GM23338 (cell line): ENCODE measurements at regions not wholly inside any gene's neighbourhood (a gene's known extent, or its start where the extent isn't known, plus 50 kb on each side); places are given as distances from the start of the nearest gene placed in this dataset.

Experiments
- ATAC-seq: fragments of 200-7000 bp; cut with Tn5 transposase; 3 replicates; pipeline ENCODE4 v1.9.1; 2020
- DNase-seq: peaks from one replicate; pipeline ENCODE4 v3.0.0-alpha.2; 2015; ENCODE audit warnings: low spot score
- H2AFZ ChIP-seq: fragments of 200-600 bp; sonication (generic); 2 replicates; pipeline ENCODE4 v1.8.0; 2016; ENCODE audit warnings: antibody characterized with exemption, mild to moderate bottlenecking, moderate library complexity
- H3F3A ChIP-seq: fragments of 200-600 bp; sonication (generic); replicated peaks from 2 replicates; pipeline ENCODE4 v1.8.0; 2017; ENCODE audit warnings: antibody characterized with exemption, mixed run types, low read depth
- H3K27ac ChIP-seq: fragments of 200-600 bp; sonication (generic); 2 replicates; pipeline ENCODE4 v1.6.1; 2016; ENCODE audit warnings: low read depth
- H3K27me3 ChIP-seq: fragments of 200-600 bp; sonication (generic); 2 replicates; pipeline ENCODE4 v1.8.0; 2016; ENCODE audit warnings: mild to moderate bottlenecking, mixed run types, moderate library complexity; ENCODE audit not compliant: insufficient read depth
- H3K36me3 ChIP-seq: fragments of 200-600 bp; sonication (generic); 2 replicates; pipeline ENCODE4 v1.8.0; 2016; ENCODE audit warnings: mild to moderate bottlenecking; ENCODE audit not compliant: insufficient read depth
- H3K4me1 ChIP-seq: fragments of 200-600 bp; sonication (generic); 2 replicates; pipeline ENCODE4 v1.8.0; 2016; ENCODE audit warnings: mild to moderate bottlenecking, moderate library complexity; ENCODE audit not compliant: insufficient read depth
- H3K4me2 ChIP-seq: fragments of 200-600 bp; sonication (generic); 2 replicates; pipeline ENCODE4 v1.7.1; 2017; ENCODE audit warnings: mixed run types
- H3K4me3 ChIP-seq: fragments of 200-600 bp; sonication (generic); 2 replicates; pipeline ENCODE4 v1.6.1; 2016; ENCODE audit warnings: mixed run types
- H3K79me2 ChIP-seq: fragments of 200-600 bp; sonication (generic); replicated peaks from 2 replicates; pipeline ENCODE4 v1.8.0; 2017; ENCODE audit warnings: mild to moderate bottlenecking; ENCODE audit not compliant: insufficient read depth
- H3K9me2 ChIP-seq: fragments of 200-600 bp; sonication (generic); 2 replicates; pipeline ENCODE4 v1.8.0; 2017; ENCODE audit not compliant: insufficient read depth
- H4K20me1 ChIP-seq: fragments of 200-600 bp; sonication (generic); replicated peaks from 2 replicates; pipeline ENCODE4 v1.8.0; 2017; ENCODE audit warnings: mild to moderate bottlenecking; ENCODE audit not compliant: insufficient read depth
- H3K27ac Mint-ChIP-seq: 2 replicates; pipeline ENCODE4 v1.8.0; 2020; ENCODE audit warnings: inconsistent platforms, mild to moderate bottlenecking, moderate library complexity, mixed read lengths
- H3K27me3 Mint-ChIP-seq: 3 replicates; pipeline ENCODE4 v1.8.0; 2022; ENCODE audit warnings: low read depth, mild to moderate bottlenecking, moderate library complexity, mixed read lengths, inconsistent platforms; ENCODE audit not compliant: insufficient read depth, poor library complexity
- H3K36me3 Mint-ChIP-seq: 3 replicates; pipeline ENCODE4 v1.8.0; 2021; ENCODE audit warnings: low read depth, mild to moderate bottlenecking, inconsistent platforms, moderate library complexity, mixed read lengths
- H3K4me1 Mint-ChIP-seq: 3 replicates; pipeline ENCODE4 v1.8.0; 2020; ENCODE audit warnings: mild to moderate bottlenecking, inconsistent platforms, mixed read lengths
- H3K4me3 Mint-ChIP-seq: 3 replicates; pipeline ENCODE4 v1.8.0; 2021; ENCODE audit warnings: moderate library complexity, mild to moderate bottlenecking, inconsistent platforms, mixed read lengths
- H3K9me3 Mint-ChIP-seq: 3 replicates; pipeline ENCODE4 v1.8.0; 2020; ENCODE audit warnings: moderate library complexity, mild to moderate bottlenecking, inconsistent platforms, mixed read lengths
- CREB1 ChIP-seq: fragments of 250-450 bp; sonication (Bioruptor Pico); IDR thresholded peaks from 2 replicates; pipeline ENCODE4 v1.5.0; 2020; ENCODE audit warnings: low read depth, mild to moderate bottlenecking, moderate library complexity
- EZH2 ChIP-seq: fragments of 200-600 bp; sonication (generic); IDR thresholded peaks from one replicate; pipeline ENCODE4 v1.8.0; 2017; ENCODE audit warnings: antibody characterized with exemption, mild to moderate bottlenecking, low read depth; ENCODE audit not compliant: unreplicated experiment
- EZH2phosphoT487 ChIP-seq: fragments of 200-600 bp; sonication (generic); IDR thresholded peaks from one replicate; pipeline ENCODE4 v1.8.1; 2018; ENCODE audit warnings: antibody characterized with exemption; ENCODE audit not compliant: unreplicated experiment
- JUNB ChIP-seq: IDR thresholded peaks from one replicate; pipeline ENCODE4 v1.6.1; 2016; ENCODE audit warnings: antibody characterized with exemption; ENCODE audit not compliant: unreplicated experiment
- NANOG ChIP-seq: IDR thresholded peaks from 2 replicates; pipeline ENCODE4 v1.6.1; 2016; ENCODE audit warnings: antibody characterized with exemption, borderline replicate concordance
- POLR2AphosphoS5 ChIP-seq: IDR thresholded peaks from 2 replicates; pipeline ENCODE4 v1.6.1; 2016; ENCODE audit warnings: antibody characterized with exemption, low read depth
- STAT1 ChIP-seq: IDR thresholded peaks from one replicate; pipeline ENCODE4 v1.6.1; 2016; ENCODE audit warnings: antibody characterized with exemption; ENCODE audit not compliant: unreplicated experiment
- ZNF114 ChIP-seq: fragments of 250-450 bp; sonication (Bioruptor Pico); IDR thresholded peaks from 2 replicates; pipeline ENCODE4 v1.5.0; 2020; ENCODE audit warnings: mild to moderate bottlenecking, moderate library complexity
- ZNF331 ChIP-seq: fragments of 250-450 bp; sonication (Bioruptor Pico); IDR thresholded peaks from 2 replicates; pipeline ENCODE4 v1.5.0; 2020; ENCODE audit warnings: low read depth, mild to moderate bottlenecking, moderate library complexity
- TF ChIP-seq, protein P1 (sequence below): IDR thresholded peaks from 2 replicates; pipeline ENCODE4 v1.6.1; 2016; ENCODE audit warnings: antibody characterized with exemption
- TF ChIP-seq, protein P2 (sequence below), 2 experiments: fragments of 200-600 bp in 1 of 2; sonication (generic) in 1 of 2; conservative IDR thresholded peaks; 2 replicates each; pipeline versions ENCODE4 v1.5.1 to v1.6.1; 2016 to 2017; ENCODE audit warnings: antibody characterized with exemption in 2 of 2, low read depth in 2 of 2, mild to moderate bottlenecking in 2 of 2, moderate library complexity in 1 of 2
- TF ChIP-seq, protein P3 (sequence below): IDR thresholded peaks from one replicate; pipeline ENCODE4 v1.6.1; 2018; ENCODE audit warnings: antibody characterized with exemption; ENCODE audit not compliant: unreplicated experiment
- TF ChIP-seq, protein P4 (sequence below): fragments of 250-450 bp; sonication (Bioruptor Pico); IDR thresholded peaks from 2 replicates; pipeline ENCODE4 v1.5.0; 2020; ENCODE audit warnings: mild to moderate bottlenecking, moderate library complexity

DNA sequence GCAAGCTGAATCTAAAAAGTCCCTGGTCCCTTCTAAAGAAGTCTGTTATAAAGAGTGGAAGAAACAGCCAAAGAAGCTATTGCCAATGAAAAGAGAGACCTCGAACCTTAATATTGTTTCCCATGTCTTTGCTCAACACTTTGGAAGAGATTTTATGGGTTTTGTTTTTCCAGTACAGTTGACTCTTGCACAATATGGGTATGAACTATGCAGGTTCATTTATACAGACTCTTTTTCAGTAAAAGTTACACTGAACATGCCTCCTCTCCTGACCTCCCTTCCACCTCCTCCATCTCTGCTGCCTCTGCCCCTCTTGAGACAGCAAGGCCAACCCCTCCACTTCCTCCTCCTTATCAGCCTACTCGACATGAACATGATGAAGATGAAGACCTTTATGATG, 332.5 kb downstream of the SETD4 start:
- no peak overlapping the region for H3K4me3 Mint-ChIP-seq
- TF ChIP-seq EZH2 (no peak), STAT1 (no peak), NANOG (no peak), JUNB (no peak), ZNF331 (CRISPR knock-in tag) (no peak), EZH2phosphoT487 (no peak), ZNF114 (CRISPR knock-in tag) (no peak), POLR2AphosphoS5 (no peak), CREB1 (CRISPR knock-in tag) (no peak)
- TF ChIP-seq, protein P1, sequence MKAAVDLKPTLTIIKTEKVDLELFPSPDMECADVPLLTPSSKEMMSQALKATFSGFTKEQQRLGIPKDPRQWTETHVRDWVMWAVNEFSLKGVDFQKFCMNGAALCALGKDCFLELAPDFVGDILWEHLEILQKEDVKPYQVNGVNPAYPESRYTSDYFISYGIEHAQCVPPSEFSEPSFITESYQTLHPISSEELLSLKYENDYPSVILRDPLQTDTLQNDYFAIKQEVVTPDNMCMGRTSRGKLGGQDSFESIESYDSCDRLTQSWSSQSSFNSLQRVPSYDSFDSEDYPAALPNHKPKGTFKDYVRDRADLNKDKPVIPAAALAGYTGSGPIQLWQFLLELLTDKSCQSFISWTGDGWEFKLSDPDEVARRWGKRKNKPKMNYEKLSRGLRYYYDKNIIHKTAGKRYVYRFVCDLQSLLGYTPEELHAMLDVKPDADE, result no peak
- TF ChIP-seq, protein P2, sequence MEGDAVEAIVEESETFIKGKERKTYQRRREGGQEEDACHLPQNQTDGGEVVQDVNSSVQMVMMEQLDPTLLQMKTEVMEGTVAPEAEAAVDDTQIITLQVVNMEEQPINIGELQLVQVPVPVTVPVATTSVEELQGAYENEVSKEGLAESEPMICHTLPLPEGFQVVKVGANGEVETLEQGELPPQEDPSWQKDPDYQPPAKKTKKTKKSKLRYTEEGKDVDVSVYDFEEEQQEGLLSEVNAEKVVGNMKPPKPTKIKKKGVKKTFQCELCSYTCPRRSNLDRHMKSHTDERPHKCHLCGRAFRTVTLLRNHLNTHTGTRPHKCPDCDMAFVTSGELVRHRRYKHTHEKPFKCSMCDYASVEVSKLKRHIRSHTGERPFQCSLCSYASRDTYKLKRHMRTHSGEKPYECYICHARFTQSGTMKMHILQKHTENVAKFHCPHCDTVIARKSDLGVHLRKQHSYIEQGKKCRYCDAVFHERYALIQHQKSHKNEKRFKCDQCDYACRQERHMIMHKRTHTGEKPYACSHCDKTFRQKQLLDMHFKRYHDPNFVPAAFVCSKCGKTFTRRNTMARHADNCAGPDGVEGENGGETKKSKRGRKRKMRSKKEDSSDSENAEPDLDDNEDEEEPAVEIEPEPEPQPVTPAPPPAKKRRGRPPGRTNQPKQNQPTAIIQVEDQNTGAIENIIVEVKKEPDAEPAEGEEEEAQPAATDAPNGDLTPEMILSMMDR (conservative IDR thresholded peaks at IDR 0.05; ENCODE audit: low read depth in 2 of 2), result no peak
- TF ChIP-seq, protein P3, sequence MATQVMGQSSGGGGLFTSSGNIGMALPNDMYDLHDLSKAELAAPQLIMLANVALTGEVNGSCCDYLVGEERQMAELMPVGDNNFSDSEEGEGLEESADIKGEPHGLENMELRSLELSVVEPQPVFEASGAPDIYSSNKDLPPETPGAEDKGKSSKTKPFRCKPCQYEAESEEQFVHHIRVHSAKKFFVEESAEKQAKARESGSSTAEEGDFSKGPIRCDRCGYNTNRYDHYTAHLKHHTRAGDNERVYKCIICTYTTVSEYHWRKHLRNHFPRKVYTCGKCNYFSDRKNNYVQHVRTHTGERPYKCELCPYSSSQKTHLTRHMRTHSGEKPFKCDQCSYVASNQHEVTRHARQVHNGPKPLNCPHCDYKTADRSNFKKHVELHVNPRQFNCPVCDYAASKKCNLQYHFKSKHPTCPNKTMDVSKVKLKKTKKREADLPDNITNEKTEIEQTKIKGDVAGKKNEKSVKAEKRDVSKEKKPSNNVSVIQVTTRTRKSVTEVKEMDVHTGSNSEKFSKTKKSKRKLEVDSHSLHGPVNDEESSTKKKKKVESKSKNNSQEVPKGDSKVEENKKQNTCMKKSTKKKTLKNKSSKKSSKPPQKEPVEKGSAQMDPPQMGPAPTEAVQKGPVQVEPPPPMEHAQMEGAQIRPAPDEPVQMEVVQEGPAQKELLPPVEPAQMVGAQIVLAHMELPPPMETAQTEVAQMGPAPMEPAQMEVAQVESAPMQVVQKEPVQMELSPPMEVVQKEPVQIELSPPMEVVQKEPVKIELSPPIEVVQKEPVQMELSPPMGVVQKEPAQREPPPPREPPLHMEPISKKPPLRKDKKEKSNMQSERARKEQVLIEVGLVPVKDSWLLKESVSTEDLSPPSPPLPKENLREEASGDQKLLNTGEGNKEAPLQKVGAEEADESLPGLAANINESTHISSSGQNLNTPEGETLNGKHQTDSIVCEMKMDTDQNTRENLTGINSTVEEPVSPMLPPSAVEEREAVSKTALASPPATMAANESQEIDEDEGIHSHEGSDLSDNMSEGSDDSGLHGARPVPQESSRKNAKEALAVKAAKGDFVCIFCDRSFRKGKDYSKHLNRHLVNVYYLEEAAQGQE, result no peak
- TF ChIP-seq, protein P4, sequence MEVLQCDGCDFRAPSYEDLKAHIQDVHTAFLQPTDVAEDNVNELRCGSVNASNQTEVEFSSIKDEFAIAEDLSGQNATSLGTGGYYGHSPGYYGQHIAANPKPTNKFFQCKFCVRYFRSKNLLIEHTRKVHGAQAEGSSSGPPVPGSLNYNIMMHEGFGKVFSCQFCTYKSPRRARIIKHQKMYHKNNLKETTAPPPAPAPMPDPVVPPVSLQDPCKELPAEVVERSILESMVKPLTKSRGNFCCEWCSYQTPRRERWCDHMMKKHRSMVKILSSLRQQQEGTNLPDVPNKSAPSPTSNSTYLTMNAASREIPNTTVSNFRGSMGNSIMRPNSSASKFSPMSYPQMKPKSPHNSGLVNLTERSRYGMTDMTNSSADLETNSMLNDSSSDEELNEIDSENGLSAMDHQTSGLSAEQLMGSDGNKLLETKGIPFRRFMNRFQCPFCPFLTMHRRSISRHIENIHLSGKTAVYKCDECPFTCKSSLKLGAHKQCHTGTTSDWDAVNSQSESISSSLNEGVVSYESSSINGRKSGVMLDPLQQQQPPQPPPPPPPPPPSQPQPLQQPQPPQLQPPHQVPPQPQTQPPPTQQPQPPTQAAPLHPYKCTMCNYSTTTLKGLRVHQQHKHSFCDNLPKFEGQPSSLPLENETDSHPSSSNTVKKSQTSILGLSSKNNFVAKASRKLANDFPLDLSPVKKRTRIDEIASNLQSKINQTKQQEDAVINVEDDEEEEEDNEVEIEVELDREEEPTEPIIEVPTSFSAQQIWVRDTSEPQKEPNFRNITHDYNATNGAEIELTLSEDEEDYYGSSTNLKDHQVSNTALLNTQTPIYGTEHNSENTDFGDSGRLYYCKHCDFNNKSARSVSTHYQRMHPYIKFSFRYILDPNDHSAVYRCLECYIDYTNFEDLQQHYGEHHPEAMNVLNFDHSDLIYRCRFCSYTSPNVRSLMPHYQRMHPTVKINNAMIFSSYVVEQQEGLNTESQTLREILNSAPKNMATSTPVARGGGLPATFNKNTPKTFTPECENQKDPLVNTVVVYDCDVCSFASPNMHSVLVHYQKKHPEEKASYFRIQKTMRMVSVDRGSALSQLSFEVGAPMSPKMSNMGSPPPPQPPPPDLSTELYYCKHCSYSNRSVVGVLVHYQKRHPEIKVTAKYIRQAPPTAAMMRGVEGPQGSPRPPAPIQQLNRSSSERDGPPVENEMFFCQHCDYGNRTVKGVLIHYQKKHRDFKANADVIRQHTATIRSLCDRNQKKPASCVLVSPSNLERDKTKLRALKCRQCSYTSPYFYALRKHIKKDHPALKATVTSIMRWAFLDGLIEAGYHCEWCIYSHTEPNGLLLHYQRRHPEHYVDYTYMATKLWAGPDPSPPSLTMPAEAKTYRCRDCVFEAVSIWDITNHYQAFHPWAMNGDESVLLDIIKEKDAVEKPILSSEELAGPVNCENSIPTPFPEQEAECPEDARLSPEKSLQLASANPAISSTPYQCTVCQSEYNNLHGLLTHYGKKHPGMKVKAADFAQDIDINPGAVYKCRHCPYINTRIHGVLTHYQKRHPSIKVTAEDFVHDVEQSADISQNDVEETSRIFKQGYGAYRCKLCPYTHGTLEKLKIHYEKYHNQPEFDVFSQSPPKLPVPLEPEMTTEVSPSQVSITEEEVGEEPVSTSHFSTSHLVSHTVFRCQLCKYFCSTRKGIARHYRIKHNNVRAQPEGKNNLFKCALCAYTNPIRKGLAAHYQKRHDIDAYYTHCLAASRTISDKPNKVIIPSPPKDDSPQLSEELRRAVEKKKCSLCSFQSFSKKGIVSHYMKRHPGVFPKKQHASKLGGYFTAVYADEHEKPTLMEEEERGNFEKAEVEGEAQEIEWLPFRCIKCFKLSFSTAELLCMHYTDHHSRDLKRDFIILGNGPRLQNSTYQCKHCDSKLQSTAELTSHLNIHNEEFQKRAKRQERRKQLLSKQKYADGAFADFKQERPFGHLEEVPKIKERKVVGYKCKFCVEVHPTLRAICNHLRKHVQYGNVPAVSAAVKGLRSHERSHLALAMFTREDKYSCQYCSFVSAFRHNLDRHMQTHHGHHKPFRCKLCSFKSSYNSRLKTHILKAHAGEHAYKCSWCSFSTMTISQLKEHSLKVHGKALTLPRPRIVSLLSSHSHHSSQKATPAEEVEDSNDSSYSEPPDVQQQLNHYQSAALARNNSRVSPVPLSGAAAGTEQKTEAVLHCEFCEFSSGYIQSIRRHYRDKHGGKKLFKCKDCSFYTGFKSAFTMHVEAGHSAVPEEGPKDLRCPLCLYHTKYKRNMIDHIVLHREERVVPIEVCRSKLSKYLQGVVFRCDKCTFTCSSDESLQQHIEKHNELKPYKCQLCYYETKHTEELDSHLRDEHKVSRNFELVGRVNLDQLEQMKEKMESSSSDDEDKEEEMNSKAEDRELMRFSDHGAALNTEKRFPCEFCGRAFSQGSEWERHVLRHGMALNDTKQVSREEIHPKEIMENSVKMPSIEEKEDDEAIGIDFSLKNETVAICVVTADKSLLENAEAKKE (CRISPR knock-in tag), result no peak
- ATAC-seq, result no peak
- H2AFZ ChIP-seq, result no peak overlapping the region
- H3K36me3 Mint-ChIP-seq, result no peaks in the 10 kb centered on the region
- no peak for DNase-seq
- no peaks in the 10 kb centered on the region for H4K20me1 ChIP-seq
- no peaks in the 10 kb centered on the region for H3K9me3 Mint-ChIP-seq
- H3K4me1 Mint-ChIP-seq, result no peaks in the 10 kb centered on the region
- no peak overlapping the region for H3K4me2 ChIP-seq
- no peak overlapping the region for H3K27ac Mint-ChIP-seq
- no peaks in the 10 kb centered on the region for H3K4me1 ChIP-seq
- peaks cover 16% of the 10 kb centered on the region for H3K9me2 ChIP-seq
- peaks cover 3% of the 10 kb centered on the region for H3K27me3 Mint-ChIP-seq
- no peaks in the 10 kb centered on the region for H3K27me3 ChIP-seq
- no peak overlapping the region for H3K27ac ChIP-seq
- no peak overlapping the region for H3K4me3 ChIP-seq
- no peaks in the 10 kb centered on the region for H3K79me2 ChIP-seq
- H3F3A ChIP-seq, result no peaks in the 10 kb centered on the region
- no peaks in the 10 kb centered on the region for H3K36me3 ChIP-seq
